NCI-H1105 treated with DMSO at 0.1 percent for 48 hours (cell line): ENCODE measurements at regions not wholly inside any gene's neighbourhood (a gene's known extent, or its start where the extent isn't known, plus 50 kb on each side); places are given as distances from the start of the nearest gene placed in this dataset.

Source experiments
- DNase-seq: peaks from one replicate; lab custom pipeline; 2025; lab: John Stamatoyannopoulos, UW

DNA sequence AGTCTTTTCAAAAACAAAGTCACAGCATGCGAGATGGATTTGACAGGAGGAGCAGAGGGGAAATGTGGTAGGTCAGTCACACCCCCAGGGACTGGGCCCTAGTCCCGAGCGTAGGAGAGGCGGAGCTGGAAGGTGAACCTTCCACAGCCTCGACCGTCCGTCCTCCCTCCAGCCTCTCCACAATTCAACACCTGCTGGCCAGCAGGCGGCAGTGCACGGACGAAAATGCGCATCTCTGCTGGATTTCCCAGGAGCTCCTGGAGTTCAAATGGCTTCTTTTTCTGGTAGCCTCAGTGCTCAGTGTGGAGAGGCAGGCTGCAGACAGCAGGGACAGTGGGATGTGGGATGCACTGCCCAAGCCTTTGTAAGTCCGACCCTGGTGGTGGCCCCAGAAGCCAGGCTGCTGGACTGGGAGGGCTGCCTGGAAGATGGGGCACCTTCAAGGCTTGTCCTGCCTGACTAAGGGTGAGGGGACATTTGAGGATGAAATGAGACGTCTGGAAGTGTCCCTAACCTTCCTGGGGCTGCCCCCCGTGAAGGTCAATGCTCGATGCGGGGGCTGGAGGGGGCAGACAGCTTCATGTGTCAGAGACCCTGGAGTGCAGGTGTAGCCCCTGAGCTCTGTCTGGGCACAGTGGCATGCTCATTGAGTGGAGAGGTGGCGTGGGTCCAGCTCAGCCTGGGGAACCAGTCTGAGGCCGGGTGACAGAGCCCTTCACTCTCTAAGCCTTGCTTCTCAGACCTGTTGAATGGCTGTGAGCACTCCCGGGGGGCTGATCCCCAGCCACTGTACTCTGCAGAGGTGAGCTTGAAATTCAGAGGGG lies 189.5 kb downstream of the TFCP2L1 start:
- no peak for DNase-seq

DNA sequence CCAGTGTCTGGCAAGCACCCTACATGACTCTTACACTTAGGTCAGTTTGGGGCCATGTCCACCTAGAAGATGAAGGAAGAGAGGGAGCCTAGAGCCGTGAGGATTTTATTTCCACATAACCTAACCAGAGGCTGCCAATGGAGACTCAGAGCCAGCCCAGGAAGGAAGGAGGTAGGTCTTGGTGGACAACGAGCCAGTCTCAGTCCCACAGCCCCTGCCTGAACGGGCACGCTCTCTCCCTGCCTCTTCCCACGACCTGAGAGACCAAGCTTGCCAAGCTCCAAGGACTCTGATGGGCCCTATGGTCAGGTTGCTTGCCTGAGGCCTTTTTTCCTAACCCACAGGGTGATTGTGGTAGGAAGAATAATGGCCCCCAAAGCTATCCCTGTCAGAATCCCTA lies 188.4 kb downstream of the TFCP2L1 start:
- DNase-seq = no peak

DNA sequence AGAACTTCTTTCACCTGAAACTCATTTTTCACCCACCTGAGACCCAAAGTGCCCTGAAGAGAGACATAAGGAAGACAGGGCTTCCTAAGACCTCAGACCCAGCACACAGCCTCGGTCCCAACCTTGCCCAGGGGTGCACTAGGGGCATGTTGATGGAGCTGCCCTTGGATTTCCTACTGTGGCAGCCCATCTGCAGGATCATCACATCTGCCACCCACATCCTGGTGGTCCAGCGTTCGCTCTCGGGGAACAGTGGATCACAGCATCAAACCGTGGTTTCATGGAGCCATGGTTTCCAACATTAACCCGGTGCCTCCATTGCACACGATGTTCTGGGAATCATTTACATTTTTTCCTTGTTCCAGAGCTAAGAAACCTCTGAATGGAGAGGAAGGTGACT lies 186.4 kb downstream of the TFCP2L1 start:
- no peak for DNase-seq

DNA sequence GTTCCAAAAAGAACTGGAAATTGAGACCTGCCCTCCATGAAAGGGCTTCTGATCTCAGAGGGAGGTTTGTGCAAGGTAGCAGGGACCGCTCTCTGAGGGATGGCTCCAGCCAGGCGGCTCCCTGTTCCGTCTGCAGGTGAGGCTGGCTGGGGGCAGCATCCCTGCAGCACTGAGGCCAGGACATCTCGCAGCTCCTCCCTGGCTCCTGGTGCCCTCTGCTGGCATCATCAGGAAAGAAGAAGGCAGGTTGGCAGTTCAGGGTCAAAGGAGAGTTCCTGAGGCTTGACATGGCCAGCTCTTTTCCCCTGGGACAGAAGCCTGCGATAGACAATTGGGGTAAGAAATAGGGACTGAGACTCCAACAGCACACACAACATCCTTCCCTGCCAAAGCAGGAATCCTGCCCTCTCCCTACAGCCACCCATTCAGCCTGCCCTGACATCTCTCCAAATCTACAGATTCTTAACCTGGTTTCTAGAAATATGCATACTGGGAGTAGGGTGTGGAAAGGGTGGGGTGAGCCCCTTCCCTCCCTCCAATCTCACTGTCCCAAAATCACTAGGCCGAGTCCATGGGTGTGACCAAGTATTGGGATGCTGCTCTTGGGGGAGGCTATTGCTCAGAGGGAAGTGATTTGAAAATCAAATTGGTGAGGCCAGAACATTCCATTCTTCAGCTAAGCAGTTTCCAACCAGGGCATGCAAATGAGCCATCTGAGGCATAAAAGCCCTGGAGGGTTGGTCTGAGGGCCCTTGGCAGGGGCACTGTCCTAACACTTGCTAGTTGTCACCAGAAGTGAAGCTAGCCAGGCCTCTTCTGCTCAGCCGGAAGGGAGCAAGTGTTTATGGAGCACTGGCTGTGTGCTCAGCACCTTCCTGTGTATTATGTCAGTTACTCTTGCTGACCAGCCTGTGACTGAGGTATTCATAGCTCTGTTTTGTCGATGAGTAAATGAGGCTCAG lies 185.4 kb downstream of the TFCP2L1 start:
- DNase-seq = peak; percentile 18

DNA sequence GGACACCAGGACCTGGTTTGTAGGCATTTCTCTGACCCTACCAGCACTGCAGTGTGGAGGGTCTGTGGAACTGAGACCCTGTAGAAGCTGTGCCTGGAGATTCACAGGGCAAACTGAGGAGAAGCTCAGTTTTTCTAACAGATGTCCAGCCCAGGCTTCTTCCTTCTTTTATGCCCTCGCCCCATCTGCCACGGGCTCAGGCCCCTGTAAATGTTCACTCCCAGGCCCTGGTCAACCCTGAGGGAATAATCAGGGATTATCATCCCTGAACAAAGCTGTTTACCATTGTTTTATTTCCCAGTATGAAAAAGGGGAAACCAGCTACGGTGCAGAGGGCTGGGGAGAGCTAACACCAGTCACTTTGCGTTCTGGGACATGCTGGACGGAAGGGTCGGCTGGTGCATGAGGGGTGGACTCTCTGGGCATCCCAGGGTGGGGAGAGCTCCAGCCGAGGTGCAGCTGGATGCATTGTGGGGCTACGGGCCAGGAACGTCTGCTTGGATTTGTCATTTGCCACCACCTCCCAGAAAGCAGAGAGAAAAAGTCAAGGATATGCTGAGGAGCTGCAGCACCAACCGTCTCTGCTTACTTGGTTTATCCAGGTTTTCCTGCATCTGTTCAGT lies 183.8 kb downstream of the TFCP2L1 start:
- DNase-seq = no peak

DNA sequence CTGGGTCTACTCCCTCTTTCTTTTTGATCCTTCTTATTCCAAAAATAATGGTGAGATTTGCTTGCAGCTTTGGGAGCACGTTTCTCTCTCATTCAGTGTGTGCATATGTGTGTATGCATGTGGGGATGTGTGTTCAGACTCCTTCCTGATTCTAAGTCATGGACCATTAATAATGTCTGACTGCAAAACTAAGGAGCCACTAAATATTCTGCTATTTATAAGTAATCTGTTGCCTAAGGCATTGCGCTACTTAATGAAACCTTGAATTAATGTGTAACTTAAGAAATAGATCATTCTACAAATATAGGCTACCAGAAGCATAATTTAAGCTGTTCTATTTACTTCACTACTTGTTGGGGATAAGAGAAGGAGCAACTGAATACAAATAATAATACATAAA lies 182.1 kb downstream of the TFCP2L1 start:
- no peak for DNase-seq

DNA sequence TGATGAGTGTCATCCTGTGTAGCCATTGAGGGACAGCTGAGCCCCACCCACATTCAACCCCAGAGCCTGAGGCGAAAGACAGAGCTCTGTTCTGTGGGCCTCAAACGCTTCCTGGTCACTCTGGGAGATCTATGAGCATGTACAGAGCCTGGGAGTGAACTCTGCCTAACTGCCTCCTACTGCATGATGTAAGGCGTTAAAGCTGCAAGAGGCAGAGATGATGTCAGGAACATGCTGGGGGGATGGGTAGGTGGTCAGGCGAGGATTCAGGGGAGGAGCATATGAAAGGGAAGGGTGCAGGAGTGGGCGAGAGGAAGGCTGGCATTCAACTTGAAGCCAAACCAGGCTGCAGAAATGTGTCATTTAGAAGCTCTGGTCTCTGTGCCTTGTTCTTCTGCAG lies 181.0 kb downstream of the TFCP2L1 start:
- no peak for DNase-seq

DNA sequence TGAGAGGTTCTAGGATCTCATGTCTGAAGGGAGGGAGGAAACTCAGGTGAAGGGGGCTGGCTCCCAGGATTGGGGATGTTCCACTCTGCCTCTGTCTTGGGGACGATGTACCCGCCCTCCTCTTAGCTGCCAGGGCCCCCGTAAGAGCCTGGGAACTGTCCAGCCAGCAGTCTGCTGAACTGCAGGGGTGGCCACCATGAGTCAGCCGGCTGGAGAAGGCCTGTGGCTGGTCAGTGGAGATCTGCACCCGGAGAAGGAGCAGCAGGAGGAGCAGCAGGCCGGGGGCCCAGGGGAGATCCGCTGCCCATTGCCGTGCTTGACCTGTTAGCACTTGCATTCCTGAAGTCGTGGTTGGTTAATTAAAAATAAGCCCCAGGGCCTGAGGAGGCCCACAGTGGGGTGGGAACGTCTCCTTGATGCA lies 180.3 kb downstream of the TFCP2L1 start:
- no peak for DNase-seq

DNA sequence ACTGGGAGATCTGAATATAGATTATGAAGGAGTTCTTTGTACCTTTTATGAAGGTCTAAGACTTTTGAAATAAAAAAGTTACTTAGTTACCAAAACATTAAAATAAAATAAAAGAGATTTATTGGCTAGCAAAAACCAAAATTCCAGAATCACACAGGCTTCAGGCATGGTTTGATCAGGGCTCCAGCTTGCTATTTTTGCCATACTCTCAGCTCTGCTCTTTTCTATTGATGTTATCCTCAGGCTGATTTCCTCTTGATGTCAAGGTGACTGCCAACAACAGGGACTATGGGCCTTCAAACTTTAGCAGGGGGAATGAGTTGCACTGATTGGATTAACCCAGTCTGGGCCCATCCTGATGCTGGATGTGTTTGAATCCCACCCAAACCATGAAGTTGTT lies 174.1 kb downstream of the TFCP2L1 start:
- no peak for DNase-seq

DNA sequence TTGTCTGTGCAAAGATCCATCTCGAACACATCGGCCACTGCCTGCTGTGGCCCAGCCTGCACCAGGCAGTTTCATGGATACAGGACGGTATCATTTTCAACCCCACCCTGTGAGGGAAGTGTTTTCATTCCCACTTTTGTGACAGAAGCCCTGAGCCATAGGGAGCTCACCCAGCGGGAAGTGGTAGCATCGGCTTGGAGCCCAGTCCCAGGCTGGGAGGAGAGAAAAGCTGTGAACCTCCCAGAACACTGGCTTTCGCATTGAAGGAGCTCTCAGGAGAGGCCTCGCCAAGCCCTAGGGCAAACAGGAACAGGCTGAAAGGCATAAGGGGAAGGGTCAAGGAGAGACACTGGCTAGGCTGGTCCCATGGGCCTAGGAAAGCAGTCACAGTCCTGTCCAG lies 166.1 kb downstream of the TFCP2L1 start:
- DNase-seq = no peak

DNA sequence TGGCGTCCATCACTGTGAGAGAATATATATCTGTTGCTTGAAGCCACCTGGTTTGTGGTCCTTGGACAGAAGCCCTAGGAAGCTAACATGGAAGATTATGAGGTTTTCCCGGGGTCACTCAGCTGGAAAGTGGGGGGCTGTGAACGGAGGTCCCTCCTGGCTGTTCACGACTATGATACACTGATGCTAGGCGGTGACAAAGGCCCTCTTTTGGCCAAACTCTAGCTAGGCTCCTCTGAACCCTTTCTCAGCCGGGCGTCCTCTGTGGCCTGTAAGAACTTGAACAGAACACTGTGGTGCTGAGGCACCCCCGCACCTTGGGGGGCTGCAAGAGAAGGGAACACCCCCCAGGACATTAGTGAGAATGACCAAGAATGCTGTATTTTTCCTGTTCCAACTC lies 164.6 kb downstream of the TFCP2L1 start:
- DNase-seq = no peak

DNA sequence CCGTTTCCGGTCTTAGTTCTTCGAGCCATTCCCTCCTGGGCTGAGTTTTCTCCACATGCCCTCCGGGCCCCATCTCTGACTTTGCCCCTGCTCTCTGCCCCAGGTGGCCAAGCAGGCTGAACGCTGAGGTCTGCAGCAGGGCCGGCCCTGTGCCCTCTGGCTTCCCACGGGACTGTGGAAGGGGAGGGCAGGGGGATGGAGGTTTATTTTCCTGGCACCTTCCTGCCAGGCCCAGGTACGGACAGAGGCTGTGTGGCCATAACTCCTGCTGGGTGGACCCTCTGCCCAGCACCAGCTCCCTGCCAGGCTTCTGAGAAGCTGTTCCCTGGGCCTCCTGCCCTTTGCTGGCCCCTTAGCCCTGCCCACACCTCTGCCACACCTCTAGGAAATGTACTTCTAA lies 164.0 kb downstream of the TFCP2L1 start:
- no peak for DNase-seq

DNA sequence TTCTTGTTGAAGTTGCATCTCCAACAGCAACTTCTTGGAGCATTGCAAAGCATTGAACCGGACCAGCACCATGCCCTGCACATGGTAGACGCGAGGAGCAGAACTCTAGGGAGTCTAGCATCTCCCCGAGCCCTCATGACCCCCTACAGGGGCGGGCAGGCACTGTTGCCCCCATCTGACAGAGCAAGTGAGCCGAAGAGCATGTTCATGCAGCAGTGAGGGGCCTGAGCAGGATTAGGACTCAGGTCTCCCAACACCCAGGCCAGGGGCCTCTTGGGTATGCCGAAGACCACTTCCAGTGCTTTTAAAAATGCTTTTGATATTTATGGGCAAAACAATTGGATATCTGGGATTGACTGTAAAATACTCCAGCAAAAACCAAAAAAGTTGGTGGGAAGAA lies 163.3 kb downstream of the TFCP2L1 start:
- DNase-seq = no peak

DNA sequence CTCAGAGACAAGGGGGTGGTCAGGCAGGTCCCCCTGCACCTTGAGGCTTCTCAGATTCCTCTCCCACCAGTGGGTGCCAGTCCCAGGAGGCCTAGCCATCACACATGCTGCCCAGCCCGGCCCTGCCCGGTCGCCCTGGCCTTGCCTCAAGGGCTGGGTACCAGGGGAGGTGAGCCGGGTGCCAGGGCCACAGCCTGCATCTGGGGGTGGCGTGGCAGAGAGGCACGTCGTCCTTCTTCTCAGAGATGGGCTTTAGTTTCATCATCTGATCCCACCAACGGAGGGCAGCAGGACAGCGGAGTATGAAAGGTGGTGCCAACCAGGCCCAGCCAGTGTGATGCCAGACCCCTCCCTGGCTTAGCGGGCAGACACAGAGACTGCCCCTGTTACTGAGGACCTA lies 161.7 kb downstream of the TFCP2L1 start:
- no peak for DNase-seq

DNA sequence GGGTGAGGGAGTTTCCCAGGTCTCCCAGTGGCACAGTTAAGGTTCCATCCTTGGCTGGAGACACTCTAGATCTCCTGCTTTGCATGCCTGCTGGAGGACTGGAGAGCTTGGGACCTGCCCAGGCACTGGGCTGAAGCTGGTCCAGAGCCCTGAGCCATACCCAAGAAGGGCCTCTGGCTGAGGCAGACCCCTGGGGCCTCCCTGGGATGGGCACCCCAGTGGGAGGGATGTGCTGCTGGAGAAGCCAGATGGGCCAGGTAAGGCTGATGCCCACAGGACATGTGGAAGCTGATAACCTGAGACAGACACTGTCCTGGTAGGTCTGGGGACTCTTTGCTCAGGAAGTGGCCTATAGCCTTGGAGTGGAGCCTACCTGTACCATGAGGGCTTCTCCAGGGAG lies 160.7 kb downstream of the TFCP2L1 start:
- DNase-seq = no peak

DNA sequence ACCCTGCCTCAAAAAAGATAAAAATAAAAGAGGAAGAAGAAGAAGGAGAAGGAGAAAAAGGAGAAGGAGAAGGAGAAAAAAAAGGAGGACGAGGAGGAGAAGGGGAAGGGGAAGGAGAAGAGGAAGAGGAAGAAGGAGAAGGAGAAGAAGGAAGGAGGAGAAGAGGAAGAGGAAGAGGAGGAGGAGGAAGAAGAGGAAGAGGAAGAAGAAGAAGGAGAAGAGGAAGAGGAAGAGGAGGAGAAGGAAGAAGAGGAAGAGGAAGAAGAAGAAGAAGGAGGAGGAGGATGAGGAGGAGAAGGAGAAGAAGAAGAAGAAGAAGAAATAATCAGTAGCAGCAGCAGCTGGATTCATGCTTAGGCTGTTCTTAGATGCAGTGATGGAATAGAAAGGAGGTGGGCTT lies 159.7 kb downstream of the TFCP2L1 start:
- no peak for DNase-seq

DNA sequence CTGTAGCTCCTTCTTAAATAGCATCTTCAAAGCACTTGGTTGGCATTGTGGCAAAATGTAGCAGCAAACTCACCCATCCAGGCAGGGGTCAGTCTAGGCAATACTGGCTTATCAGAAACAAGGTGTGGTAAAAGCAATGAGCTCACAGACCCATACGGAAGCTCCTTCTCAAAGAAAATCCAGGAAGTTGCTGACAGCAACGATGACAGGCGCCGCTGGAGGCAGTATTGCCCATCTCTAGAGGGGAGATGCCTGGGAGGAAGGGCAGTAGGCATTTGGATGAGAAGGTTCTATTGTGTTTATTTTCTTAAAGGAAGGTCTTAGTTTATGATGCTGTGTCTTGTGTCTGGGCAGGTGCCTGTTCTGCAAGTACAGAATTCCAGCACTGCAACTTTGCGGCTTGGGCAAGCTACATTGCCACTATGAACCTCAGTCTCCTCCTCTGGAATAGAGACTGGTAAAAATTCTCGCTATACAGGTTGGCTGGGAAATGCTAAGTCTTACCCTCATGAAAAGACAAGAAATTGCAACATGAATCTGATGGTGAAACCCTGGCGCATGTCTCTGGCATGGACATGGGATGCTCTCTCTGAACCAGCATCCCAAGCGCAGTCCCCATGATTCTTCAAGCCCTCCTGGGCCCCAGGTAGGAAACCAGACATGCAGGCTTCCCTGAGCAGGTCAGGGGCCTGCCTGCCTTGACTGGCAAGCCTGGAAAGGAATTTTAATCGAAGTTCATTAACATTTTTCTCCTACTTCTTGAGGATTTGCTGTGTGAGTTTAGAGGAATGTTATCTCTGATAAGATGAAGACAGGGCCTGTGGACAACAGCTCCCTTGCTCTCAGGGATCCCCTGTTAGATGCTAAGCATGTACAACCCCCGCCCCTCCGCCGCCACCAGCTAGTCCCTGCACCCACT lies 156.0 kb downstream of the TFCP2L1 start:
- no peak for DNase-seq

DNA sequence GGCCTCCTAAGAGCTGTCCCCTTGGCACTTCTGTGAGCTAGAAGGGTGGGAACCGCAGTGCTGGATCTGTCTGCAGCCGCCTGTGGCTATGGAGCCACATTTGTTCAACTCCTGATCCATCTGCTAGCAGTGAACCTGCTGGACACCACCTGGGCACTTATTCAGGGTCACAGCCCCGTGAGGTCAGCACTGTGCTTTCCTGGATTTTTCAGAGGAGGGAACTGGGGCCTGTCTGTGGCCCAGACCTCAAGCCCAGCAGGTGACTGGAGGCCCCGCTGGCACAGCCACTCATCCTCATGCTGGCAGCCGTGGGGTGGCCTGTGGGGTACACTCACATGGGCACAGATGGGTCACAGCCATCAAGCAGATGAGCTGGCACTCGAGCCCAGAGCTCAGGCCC lies 155.3 kb downstream of the TFCP2L1 start:
- DNase-seq = no peak

DNA sequence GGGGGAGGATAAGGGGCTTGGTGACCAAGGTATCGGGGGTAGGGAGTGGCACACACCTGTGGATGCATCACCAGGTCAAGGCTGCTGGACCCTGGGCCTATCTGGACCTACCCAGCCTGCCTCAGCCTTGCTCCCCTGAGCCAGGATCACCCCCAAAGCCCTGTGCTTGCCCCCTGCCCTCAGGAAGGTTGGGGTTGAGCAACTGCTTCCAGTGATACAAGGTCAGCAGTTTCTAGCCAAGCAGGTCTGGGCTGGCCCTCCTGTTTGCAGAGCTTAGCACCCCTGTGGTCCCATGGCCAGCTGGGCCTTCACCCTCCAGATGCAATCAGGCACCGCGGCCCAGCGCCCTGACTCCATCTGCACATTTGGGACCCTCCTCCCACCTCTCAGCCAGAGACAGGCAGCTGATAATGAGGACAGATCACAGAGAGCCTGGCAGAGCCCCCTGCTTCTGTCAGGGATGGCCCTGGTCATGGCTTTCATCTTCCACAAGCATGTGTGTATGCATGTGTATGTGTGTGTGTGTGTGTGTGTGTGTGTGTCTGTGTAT lies 154.6 kb downstream of the TFCP2L1 start:
- no peak for DNase-seq

DNA sequence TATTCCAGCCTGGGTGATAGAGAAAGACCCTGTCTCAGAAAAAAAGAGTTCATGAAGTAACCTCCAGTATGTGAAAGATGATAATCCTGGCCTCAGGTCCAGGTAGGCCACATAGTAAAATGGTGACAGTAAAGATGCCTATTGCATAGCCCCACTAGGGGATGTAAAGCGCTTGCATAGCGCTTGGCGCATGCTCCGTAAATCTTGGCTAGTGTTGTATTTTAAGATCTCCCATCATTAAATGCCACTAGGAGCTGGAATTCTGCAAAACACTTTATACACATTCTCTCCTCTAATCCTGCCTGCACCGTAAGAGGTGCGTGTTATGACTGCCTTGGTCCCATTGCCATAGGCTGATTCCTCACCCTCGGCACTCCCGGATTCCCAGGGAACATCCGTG lies 153.6 kb downstream of the TFCP2L1 start:
- DNase-seq = no peak

DNA sequence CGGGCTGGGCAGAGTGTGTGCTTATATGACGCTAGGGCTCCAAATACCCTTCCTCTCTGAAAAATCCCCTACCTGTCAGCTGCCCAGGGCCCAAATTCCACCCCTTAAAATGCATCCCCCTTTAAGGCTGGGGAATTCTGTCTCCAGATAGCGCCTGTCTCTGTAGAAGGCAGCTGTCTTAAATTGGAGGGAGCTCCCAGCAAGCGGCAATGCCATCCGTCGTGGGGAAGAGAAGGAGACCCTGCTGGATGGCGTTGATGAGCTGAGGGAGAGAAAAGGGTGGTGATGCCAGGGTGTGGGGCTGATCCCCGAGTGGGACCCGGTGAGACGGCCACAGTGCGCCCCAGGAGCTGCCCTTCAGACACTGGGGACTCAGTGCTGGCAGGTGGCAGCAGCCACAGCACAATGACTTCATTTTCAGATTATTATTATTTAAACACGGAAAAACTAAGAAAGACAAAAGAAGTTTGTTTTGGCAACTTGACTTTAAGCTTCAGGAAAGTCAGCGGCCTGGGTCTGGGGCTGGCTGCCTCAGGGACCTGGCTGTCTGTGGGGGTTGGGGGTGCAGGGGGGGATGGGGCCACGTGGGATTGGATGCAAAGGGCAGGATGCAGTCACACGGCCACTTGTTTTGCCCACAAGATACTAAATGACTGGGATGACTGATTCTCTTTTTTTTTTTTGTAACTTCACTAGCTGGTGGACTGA lies 152.8 kb downstream of the TFCP2L1 start:
- DNase-seq = no peak
